ENCODE measurements at regions not wholly inside any gene's neighbourhood (a gene's known extent, or its start where the extent isn't known, plus 50 kb on each side); places are given as distances from the start of the nearest gene placed in this dataset.

GRCh38 chr1:37149296-37149695, 115.0 kb upstream of the GRIK3 start:
- TF ChIP-seq, protein P1, sequence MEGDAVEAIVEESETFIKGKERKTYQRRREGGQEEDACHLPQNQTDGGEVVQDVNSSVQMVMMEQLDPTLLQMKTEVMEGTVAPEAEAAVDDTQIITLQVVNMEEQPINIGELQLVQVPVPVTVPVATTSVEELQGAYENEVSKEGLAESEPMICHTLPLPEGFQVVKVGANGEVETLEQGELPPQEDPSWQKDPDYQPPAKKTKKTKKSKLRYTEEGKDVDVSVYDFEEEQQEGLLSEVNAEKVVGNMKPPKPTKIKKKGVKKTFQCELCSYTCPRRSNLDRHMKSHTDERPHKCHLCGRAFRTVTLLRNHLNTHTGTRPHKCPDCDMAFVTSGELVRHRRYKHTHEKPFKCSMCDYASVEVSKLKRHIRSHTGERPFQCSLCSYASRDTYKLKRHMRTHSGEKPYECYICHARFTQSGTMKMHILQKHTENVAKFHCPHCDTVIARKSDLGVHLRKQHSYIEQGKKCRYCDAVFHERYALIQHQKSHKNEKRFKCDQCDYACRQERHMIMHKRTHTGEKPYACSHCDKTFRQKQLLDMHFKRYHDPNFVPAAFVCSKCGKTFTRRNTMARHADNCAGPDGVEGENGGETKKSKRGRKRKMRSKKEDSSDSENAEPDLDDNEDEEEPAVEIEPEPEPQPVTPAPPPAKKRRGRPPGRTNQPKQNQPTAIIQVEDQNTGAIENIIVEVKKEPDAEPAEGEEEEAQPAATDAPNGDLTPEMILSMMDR (IDR thresholded peaks at IDR 0.05; ENCODE audit: low read depth, low read length), result no peak
- Histone ChIP-seq H3K9me3 (no peaks in the 10 kb centered on the region), H3K36me3 (no peaks in the 10 kb centered on the region), H3K4me1 (peaks cover 10% of the 10 kb centered on the region), H3K27me3 (no peaks in the 10 kb centered on the region), H3K4me3 (ENCODE audit: low read depth, low read length) (no peak overlapping the region)
- DNase-seq, result peak; percentile 60

DNA sequence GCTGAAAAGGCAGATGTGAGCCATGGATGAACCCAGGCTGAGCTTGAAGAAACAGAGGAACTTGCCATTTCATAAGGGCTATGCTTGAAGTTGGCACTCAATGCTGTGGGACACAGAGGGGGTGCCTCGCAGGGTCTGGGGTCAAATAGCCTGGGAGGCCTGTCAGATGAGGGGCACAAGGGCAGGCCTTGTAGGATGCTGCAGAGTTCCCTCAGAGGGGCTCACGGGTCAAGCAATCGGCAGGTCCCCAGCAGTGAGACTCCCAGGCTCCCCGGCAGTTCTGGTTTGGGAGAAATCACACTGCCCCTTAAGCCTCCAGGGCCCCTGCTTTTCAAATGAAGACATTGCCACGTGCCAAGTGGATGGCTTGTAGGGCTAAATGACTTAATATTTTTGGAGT, 116.7 kb upstream of the GRIK3 start:
- Histone ChIP-seq H3K27me3 (no peaks in the 10 kb centered on the region), H3K4me3 (ENCODE audit: low read depth, low read length) (no peak overlapping the region), H3K36me3 (no peaks in the 10 kb centered on the region), H3K9me3 (no peaks in the 10 kb centered on the region), H3K4me1 (peaks cover 10% of the 10 kb centered on the region)
- DNase-seq, result no peak
- TF ChIP-seq, protein P1 (IDR thresholded peaks at IDR 0.05; ENCODE audit: low read depth, low read length), result no peak

DNA sequence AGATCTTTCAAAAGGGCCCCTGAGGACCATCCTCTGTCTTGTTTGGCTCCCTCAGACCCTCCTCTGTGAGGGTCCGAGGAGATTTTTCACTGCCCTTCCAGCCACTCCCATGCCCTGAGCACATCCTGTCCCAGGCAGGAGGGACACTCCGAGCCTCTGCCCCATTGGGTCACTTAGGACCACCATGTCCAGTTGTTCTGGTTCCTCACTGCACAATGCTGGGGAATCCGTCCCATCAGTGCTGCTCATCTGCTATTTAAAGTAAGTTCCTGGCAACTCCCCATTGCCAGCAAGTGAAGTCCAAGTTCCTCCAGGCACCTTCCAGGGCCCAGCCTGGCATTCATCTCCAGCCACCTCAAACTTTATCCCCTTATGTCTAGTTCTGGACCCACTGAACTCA, 117.5 kb upstream of the GRIK3 start:
- TF ChIP-seq, protein P1 (IDR thresholded peaks at IDR 0.05; ENCODE audit: low read depth, low read length), result no peak
- no peaks in the 10 kb centered on the region for H3K9me3 ChIP-seq
- H3K36me3 ChIP-seq, result no peaks in the 10 kb centered on the region
- H3K4me1 ChIP-seq, result peaks cover 10% of the 10 kb centered on the region
- no peak overlapping the region for H3K4me3 ChIP-seq (ENCODE audit: low read depth, low read length)
- DNase-seq, result no peak
- no peaks in the 10 kb centered on the region for H3K27me3 ChIP-seq

DNA sequence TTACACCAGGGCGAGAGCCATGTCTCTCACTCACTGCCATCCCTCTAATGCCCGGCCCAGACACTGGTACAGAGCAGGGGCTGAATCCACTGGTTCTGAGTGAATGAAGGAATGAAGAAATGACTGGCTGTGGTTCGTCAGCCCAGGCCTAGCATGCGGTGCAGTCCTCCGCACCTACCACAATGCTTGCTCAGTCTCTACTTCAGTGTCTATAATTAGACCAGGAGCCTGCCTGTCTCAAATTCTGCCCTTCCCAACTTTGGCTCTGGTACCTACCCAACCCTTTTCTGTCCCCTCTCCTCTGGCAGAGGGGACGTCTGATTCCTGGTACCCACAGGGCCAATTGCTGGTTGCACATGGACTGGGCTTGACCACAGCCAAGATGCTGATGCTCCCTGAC, 118.2 kb upstream of the GRIK3 start:
- H3K9me3 ChIP-seq, result no peaks in the 10 kb centered on the region
- H3K4me1 ChIP-seq, result peaks cover 10% of the 10 kb centered on the region
- TF ChIP-seq, protein P1 (IDR thresholded peaks at IDR 0.05; ENCODE audit: low read depth, low read length), result no peak
- no peak overlapping the region for H3K4me3 ChIP-seq (ENCODE audit: low read depth, low read length)
- H3K36me3 ChIP-seq, result no peaks in the 10 kb centered on the region
- no peaks in the 10 kb centered on the region for H3K27me3 ChIP-seq
- DNase-seq, result no peak

- H3K4me1 ChIP-seq, result peaks cover 10% of the 10 kb centered on the region
- TF ChIP-seq, protein P1 (IDR thresholded peaks at IDR 0.05; ENCODE audit: low read depth, low read length), result no peak
- H3K4me3 ChIP-seq (ENCODE audit: low read depth, low read length), result no peak overlapping the region
- H3K36me3 ChIP-seq, result no peaks in the 10 kb centered on the region
- H3K27me3 ChIP-seq, result no peaks in the 10 kb centered on the region
- H3K9me3 ChIP-seq, result no peaks in the 10 kb centered on the region
- no peak for DNase-seq
Measured at GRCh38 chr1:37153116-37154100, 119.1 kb upstream of the GRIK3 start.

GRCh38 chr1:37156646-37157045, 122.3 kb upstream of the GRIK3 start:
- Histone ChIP-seq H3K36me3 (no peaks in the 10 kb centered on the region), H3K27me3 (no peaks in the 10 kb centered on the region), H3K9me3 (no peaks in the 10 kb centered on the region), H3K4me1 (no peaks in the 10 kb centered on the region), H3K4me3 (ENCODE audit: low read depth, low read length) (no peak overlapping the region)
- TF ChIP-seq, protein P1 (IDR thresholded peaks at IDR 0.05; ENCODE audit: low read depth, low read length), result no peak
- DNase-seq, result no peak
